Activated naive CD8-positive, alpha-beta T cell treated with anti-CD3 and anti-CD28 coated beads, Interleukin-2, amount 50 U/mL, for 24 hours (primary cell): ENCODE measurements at regions not wholly inside any gene's neighbourhood (a gene's known extent, or its start where the extent isn't known, plus 50 kb on each side); places are given as distances from the start of the nearest gene placed in this dataset.
A peak's percentile ranks its signal among the peaks of the same experiment; 100 is the strongest.
"Not testable (repeated sequence)": the region's sequence is repeated elsewhere in the genome, so short reads cannot be mapped to it uniquely, and the experiment has no call there.

Experiments used
- ATAC-seq: fragments of 150-1000 bp; cut with Tn5 transposase; one replicate; pipeline ENCODE4 v1.10.0; 2021
- DNase-seq: peaks from one replicate; pipeline ENCODE4 v3.0.0; 2021
- H3K27ac Mint-ChIP-seq: one replicate; pipeline ENCODE4 v1.8.0; 2021; ENCODE audit warnings: mild to moderate bottlenecking, mixed read lengths
- H3K27me3 Mint-ChIP-seq: one replicate; pipeline ENCODE4 v1.8.0; 2021; ENCODE audit warnings: mixed read lengths
- H3K36me3 Mint-ChIP-seq: one replicate; pipeline ENCODE4 v1.8.0; 2021; ENCODE audit warnings: low read depth, mixed read lengths
- H3K4me1 Mint-ChIP-seq: one replicate; pipeline ENCODE4 v1.8.0; 2021; ENCODE audit warnings: mixed read lengths
- H3K4me3 Mint-ChIP-seq: one replicate; pipeline ENCODE4 v1.8.0; 2021; ENCODE audit warnings: mild to moderate bottlenecking, moderate library complexity, mixed read lengths
- H3K9me3 Mint-ChIP-seq: one replicate; pipeline ENCODE4 v1.8.0; 2021; ENCODE audit warnings: mixed read lengths

DNA sequence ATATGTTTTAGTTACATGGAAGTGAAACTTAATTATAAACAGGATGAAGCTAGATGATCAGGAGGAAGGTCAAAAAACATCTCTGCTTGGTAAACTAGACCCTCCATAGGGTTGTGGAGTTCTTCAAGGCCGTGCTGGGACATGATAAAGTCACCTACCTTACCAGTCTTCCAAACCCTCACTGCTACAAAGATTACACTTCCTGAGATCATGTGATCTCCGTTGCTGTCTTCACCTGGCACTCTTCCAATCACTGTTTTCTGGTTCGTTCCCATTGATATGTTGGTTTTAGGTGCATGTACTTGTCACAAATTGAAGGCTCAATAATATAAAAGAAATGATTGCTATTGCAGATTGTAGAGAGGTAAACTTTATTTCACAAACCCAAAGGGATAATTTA is 161.5 kb upstream of the MAN1A1 start:
- DNase-seq (no peak), ATAC-seq (no peak)
- Mint-ChIP-seq H3K9me3 (no peaks in the 10 kb centered on the region), H3K36me3 (no peaks in the 10 kb centered on the region), H3K4me1 (no peaks in the 10 kb centered on the region), H3K27ac (no peak overlapping the region), H3K27me3 (peaks cover 2% of the 10 kb centered on the region), H3K4me3 (no peak overlapping the region)

DNA sequence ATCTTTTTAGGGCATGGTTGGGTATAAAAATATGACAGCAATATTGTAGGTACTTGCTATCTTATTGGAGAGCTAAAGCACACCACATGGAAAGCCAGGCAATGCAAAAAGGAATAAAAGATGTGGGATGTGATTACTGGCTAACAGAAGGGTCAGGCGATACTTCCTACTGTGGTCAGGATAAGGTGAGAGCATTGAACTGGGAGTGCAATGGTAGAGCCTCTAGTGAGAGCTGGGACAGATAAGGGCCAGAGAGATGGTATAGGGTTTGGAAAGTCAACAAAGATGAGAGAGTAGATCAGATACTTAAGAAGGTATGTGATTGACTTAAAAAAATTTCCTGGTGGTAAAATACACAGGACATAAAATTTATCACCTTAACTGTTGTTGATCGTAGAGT is 160.7 kb upstream of the MAN1A1 start:
- no peaks in the 10 kb centered on the region for H3K9me3 Mint-ChIP-seq
- H3K27me3 Mint-ChIP-seq, result peaks cover 2% of the 10 kb centered on the region
- no peaks in the 10 kb centered on the region for H3K4me1 Mint-ChIP-seq
- ATAC-seq (no peak), DNase-seq (no peak)
- no peaks in the 10 kb centered on the region for H3K36me3 Mint-ChIP-seq
- H3K27ac Mint-ChIP-seq, result no peak overlapping the region
- no peak overlapping the region for H3K4me3 Mint-ChIP-seq

- Mint-ChIP-seq H3K9me3 (no peaks in the 10 kb centered on the region), H3K36me3 (no peaks in the 10 kb centered on the region), H3K4me3 (no peak overlapping the region), H3K27me3 (no peaks in the 10 kb centered on the region), H3K27ac (no peak overlapping the region), H3K4me1 (no peaks in the 10 kb centered on the region)
- DNase-seq, result no peak
- ATAC-seq, result no peak
These were observed 157.1 kb upstream of the MAN1A1 start for GRCh38 chr6:119506631-119507174.

DNA sequence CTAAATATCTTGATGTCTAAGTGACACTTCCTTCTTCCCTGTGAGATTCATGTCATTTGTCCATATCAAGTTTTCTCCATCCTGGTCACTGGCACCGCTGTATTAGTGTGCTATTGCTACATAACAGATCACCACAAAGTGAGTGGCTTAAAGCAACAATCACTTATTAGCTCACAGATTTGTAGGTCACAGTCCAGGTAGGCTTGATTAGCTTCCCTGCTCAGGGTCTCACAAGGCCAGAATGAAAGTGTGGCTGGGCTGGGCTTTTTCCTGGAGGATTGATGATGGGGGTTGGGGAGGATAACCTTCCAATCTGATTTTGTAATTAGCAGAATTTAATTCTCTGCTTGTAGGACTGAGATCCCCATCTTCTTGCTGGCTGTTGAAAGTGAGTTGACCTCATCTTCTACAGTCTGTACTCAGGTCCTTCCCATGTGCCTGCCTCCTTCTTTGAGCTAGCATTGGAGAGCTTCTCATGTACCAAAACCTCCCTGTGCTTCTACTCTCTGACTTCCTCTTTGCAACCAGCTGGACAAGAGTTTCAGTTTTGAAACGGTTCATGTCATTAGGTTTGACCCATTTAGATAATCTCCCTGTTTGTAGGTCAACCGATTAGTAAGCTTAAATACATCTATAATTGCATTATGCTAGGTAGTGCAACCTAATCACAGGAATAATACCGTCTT is 152.4 kb upstream of the MAN1A1 start:
- Mint-ChIP-seq H3K4me3 (no peak overlapping the region), H3K27ac (no peak overlapping the region), H3K27me3 (no peaks in the 10 kb centered on the region), H3K9me3 (no peaks in the 10 kb centered on the region), H3K36me3 (no peaks in the 10 kb centered on the region), H3K4me1 (peaks cover 2% of the 10 kb centered on the region)
- no peak for ATAC-seq
- no peak for DNase-seq

GRCh38 chr6:119499797-119500196 is 150.2 kb upstream of the MAN1A1 start:
- no peak overlapping the region for H3K4me3 Mint-ChIP-seq
- no peaks in the 10 kb centered on the region for H3K9me3 Mint-ChIP-seq
- ATAC-seq (no peak), DNase-seq (no peak)
- no peaks in the 10 kb centered on the region for H3K36me3 Mint-ChIP-seq
- no peak overlapping the region for H3K27ac Mint-ChIP-seq
- H3K4me1 Mint-ChIP-seq, result peaks cover 2% of the 10 kb centered on the region
- no peaks in the 10 kb centered on the region for H3K27me3 Mint-ChIP-seq

DNA sequence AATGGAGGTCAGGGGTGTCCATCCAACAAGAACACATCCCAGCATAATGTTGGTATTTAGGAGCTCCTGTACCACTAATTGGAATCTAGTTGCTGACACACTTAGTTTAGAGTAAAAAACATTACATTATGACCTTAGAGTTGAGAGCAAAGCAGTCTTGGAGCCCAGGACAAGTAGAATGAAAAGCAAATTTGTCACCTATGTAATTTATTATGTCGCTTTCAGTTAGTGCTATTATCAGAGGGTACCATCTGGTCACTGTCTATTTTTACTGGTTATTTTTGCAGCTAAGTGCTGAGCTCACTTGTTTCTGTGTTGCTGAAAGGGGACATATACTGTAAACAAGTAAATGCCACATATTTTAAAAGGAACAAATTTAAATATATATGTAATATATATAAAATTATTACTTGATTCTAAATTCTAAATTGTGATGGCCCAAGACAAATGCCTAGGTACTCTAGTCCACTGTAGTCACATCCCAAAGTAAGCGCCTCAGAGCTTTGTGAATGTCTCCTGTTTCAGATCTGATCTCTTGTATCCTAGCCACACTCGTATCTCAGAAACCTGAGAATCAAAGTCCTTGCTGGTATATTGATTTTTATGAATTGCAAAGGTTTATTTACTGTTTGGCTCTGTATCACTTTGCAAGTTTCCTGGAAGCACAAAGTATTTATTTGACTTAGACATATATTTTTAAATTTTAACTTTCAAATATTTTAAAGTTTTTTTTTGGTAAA is 148.6 kb upstream of the MAN1A1 start:
- no peak for DNase-seq
- Mint-ChIP-seq H3K36me3 (no peaks in the 10 kb centered on the region), H3K27me3 (no peaks in the 10 kb centered on the region), H3K4me3 (no peak overlapping the region), H3K27ac (no peak overlapping the region), H3K4me1 (peaks cover 2% of the 10 kb centered on the region), H3K9me3 (no peaks in the 10 kb centered on the region)
- no peak for ATAC-seq

DNA sequence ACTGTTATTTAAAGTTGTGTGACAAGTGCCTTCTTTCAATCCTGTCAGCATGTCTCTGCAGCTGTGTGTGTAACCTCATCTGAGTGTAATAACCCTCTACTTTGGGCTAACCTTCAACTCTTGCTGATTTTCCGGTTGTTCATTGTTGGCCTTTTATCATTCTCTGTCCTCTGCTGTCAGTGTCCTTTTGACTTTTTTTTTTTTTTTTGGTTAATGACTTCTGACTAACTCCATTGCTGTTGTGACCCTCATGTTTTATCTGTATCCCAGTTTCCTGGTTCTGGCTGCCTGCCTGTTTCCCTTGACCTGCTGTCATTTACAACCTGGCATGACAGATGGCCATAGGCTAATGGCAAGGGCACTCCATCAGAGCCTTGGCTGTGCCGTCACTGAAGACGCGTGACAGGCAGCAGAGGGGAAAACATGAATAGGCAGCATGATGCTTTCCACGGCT is 145.7 kb upstream of the MAN1A1 start:
- no peak for DNase-seq
- Mint-ChIP-seq H3K27ac (no peak overlapping the region), H3K9me3 (peaks cover 16% of the 10 kb centered on the region), H3K4me1 (peaks cover 5% of the 10 kb centered on the region), H3K4me3 (no peak overlapping the region), H3K27me3 (no peaks in the 10 kb centered on the region), H3K36me3 (no peaks in the 10 kb centered on the region)
- ATAC-seq, result no peak

- Mint-ChIP-seq H3K27me3 (no peaks in the 10 kb centered on the region), H3K36me3 (no peaks in the 10 kb centered on the region), H3K4me3 (no peak overlapping the region), H3K4me1 (peaks cover 10% of the 10 kb centered on the region), H3K27ac (no peak overlapping the region), H3K9me3 (peaks cover 16% of the 10 kb centered on the region)
- DNase-seq, result no peak
- no peak for ATAC-seq
These were observed 144.4 kb upstream of the MAN1A1 start for GRCh38 chr6:119493980-119494379.

DNA sequence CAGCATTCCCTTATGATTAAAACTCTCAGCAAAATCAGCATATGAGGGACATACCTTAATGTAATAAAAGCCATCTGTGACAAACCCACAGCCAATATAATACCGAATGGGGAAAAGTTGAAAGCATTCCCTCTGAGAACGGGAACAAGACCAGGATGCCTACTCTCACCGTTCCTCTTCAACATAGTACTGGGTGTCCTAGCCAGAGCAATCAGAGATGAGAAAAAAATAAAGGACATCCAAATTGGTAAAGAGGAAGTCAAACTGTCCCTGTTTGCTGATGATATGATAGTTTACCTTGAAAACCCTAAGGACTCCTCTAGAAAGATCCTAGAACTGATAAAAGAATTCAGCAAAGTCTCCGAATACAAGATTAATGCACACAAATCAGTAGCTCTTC is 141.6 kb upstream of the MAN1A1 start:
- ATAC-seq, H3K27ac Mint-ChIP-seq, H3K4me1 Mint-ChIP-seq, H3K27me3 Mint-ChIP-seq, H3K4me3 Mint-ChIP-seq, H3K36me3 Mint-ChIP-seq, DNase-seq: not testable (repeated sequence)
- peaks cover 16% of the 10 kb centered on the region for H3K9me3 Mint-ChIP-seq

DNA sequence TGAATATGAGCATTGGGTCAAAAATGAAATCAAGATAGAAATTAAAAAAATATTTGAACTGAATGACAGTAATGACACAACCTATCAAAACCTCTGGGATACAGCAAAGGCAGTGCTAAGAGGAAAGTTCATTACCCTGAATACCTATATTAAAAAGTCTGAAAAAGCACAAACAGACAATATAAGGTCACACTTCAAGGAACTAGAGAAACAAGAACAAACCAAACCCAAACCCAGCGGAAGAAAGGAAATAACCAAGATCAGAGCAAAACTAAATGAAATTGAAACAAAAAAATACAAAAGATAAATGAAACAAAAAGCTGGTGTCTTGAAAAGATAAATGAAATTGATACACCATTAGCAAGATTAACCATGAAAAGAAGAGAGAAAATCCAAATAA is 140.5 kb upstream of the MAN1A1 start:
- peaks cover 16% of the 10 kb centered on the region for H3K9me3 Mint-ChIP-seq
- H3K4me1 Mint-ChIP-seq, DNase-seq, ATAC-seq, H3K27me3 Mint-ChIP-seq, H3K36me3 Mint-ChIP-seq, H3K4me3 Mint-ChIP-seq: not testable (repeated sequence)
- peak overlapping the region; percentile 3 for H3K27ac Mint-ChIP-seq

DNA sequence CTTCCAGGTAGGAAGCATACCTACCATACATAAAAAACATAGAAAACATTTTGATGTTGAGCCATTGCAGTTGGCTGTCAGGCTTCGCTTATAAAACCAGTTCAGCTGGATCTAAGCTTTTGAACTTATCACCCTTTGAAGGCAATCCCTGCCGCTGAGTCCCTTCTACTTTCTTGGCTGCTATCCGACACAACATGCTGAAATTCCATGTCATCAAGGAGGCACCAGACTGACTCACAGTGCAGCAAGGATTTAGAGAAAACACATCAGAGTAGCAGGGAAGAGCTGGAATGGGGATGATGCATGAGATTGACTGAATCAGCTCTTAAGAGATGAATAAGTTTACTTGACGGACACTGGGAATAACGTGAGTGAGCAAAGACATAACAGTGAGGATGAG is 135.0 kb upstream of the MAN1A1 start:
- Mint-ChIP-seq H3K4me1 (peaks cover 3% of the 10 kb centered on the region), H3K4me3 (no peak overlapping the region), H3K36me3 (no peaks in the 10 kb centered on the region), H3K9me3 (peaks cover 3% of the 10 kb centered on the region), H3K27me3 (peaks cover 3% of the 10 kb centered on the region), H3K27ac (no peak overlapping the region)
- ATAC-seq (no peak), DNase-seq (no peak)

DNA sequence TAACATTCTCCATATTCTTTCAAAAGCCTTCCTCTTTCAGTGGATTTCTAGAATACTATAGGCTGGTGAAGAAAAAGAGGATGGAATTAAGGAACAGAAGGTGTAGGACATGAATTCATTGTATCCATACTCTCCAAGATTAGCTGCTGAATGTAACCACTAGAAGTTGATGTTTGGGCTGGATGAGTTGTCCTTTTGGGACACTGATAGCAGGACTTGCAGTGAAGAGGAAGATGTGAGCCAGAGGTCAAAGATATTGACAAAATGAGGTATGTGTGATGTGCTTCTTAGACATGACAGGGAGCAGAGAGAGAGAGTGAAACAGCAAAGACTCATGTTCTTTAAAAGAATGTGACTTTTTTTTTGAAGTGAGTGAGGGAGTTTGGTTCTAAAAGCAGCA is 134.3 kb upstream of the MAN1A1 start:
- no peak overlapping the region for H3K27ac Mint-ChIP-seq
- no peaks in the 10 kb centered on the region for H3K36me3 Mint-ChIP-seq
- peaks cover 3% of the 10 kb centered on the region for H3K27me3 Mint-ChIP-seq
- H3K9me3 Mint-ChIP-seq, result peaks cover 3% of the 10 kb centered on the region
- no peak for DNase-seq
- no peak for ATAC-seq
- H3K4me3 Mint-ChIP-seq, result no peak overlapping the region
- no peaks in the 10 kb centered on the region for H3K4me1 Mint-ChIP-seq

DNA sequence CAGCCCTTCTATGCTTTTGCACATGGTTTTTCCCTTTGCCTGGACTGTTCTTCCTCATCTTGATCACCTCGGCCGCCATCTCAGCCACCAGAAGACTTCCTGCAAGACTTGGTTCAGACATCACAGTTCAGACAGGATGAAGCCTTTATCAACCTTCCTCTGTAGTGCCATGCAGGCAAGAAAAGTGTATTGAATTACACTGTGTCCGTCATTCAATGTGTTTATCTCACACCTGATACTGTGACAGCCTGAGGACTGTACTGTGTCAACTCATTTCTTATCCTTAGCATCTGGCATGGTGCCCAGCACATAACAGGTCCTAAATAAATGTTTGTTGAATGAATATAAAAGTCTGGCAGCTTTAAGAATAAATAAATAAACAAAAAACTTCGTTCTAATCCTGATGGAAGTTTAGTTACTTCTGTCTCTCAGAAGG is 133.3 kb upstream of the MAN1A1 start:
- peaks cover 3% of the 10 kb centered on the region for H3K27me3 Mint-ChIP-seq
- H3K4me3 Mint-ChIP-seq, result no peak overlapping the region
- ATAC-seq, result no peak
- H3K9me3 Mint-ChIP-seq, result peaks cover 3% of the 10 kb centered on the region
- DNase-seq, result no peak
- no peak overlapping the region for H3K27ac Mint-ChIP-seq
- no peaks in the 10 kb centered on the region for H3K36me3 Mint-ChIP-seq
- H3K4me1 Mint-ChIP-seq, result no peaks in the 10 kb centered on the region

- Mint-ChIP-seq H3K27me3 (peaks cover 3% of the 10 kb centered on the region), H3K36me3 (no peaks in the 10 kb centered on the region), H3K4me1 (no peaks in the 10 kb centered on the region), H3K4me3 (no peak overlapping the region), H3K27ac (no peak overlapping the region), H3K9me3 (peaks cover 3% of the 10 kb centered on the region)
- DNase-seq (no peak), ATAC-seq (no peak)
These were observed 132.4 kb upstream of the MAN1A1 start for GRCh38 chr6:119481976-119482375.

DNA sequence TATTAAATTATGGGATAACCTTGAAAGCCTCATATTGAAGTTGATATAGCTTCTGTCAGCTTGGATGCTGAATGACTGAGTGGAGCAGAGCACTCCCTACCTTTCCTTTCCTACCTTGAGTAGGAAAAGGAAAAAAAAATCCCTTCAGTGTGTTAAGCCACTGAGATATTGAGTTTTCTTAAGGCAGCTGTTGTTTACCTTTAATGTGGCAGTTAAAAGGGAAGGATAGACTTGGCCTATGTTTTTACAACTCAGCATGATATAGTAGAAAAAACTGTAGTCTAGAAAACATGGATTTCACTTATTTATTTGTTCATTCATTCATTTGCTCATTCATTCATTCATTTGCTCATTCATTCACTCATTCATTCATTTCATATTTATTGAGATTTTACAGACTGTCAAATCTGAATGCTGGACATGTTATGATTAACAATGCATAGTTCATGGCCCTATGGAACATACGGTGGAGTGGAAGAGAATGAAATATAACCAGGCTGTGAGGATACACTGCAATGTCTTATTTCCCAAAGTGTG is 131.5 kb upstream of the MAN1A1 start:
- no peak overlapping the region for H3K4me3 Mint-ChIP-seq
- no peak overlapping the region for H3K27ac Mint-ChIP-seq
- peaks cover 3% of the 10 kb centered on the region for H3K9me3 Mint-ChIP-seq
- ATAC-seq (no peak), DNase-seq (no peak)
- H3K36me3 Mint-ChIP-seq, result no peaks in the 10 kb centered on the region
- H3K27me3 Mint-ChIP-seq, result peaks cover 3% of the 10 kb centered on the region
- no peaks in the 10 kb centered on the region for H3K4me1 Mint-ChIP-seq
